Amniotic epithelial cell (primary cell): ENCODE measurements at regions not wholly inside any gene's neighbourhood (a gene's known extent, or its start where the extent isn't known, plus 50 kb on each side); places are given as distances from the start of the nearest gene placed in this dataset.

ENCODE experiments used
- DNase-seq: peaks from one replicate; pipeline ENCODE4 v3.0.0-alpha.2; 2010; ENCODE audit warnings: low read depth

GRCh38 chr1:213651077-213651476, 336.7 kb upstream of the PROX1 start:
- no peak for DNase-seq

GRCh38 chr1:213652109-213652508, 335.7 kb upstream of the PROX1 start:
- no peak for DNase-seq

- no peak for DNase-seq
These were observed 331.7 kb upstream of the PROX1 start for GRCh38 chr1:213656039-213656438.

GRCh38 chr1:213656503-213656902, 331.3 kb upstream of the PROX1 start:
- no peak for DNase-seq

- DNase-seq = no peak
These were observed 330.8 kb upstream of the PROX1 start for GRCh38 chr1:213657013-213657412.

- no peak for DNase-seq
These were observed 329.9 kb upstream of the PROX1 start for GRCh38 chr1:213657879-213658278.

- no peak for DNase-seq
These were observed 329.3 kb upstream of the PROX1 start for GRCh38 chr1:213658457-213658856.

GRCh38 chr1:213659580-213660547, 327.9 kb upstream of the PROX1 start:
- no peak for DNase-seq

GRCh38 chr1:213661302-213661701, 326.5 kb upstream of the PROX1 start:
- DNase-seq = no peak

GRCh38 chr1:213666113-213666512, 321.7 kb upstream of the PROX1 start:
- DNase-seq = no peak

GRCh38 chr1:213666922-213667321, 320.9 kb upstream of the PROX1 start:
- no peak for DNase-seq

- DNase-seq = no peak
These were observed 318.3 kb upstream of the PROX1 start for GRCh38 chr1:213669512-213669911.

GRCh38 chr1:213669964-213670691, 317.6 kb upstream of the PROX1 start:
- no peak for DNase-seq

- DNase-seq = no peak
These were observed 317.1 kb upstream of the PROX1 start for GRCh38 chr1:213670692-213671023.

- DNase-seq = no peak
These were observed 312.7 kb upstream of the PROX1 start for GRCh38 chr1:213675043-213675442.

- no peak for DNase-seq
These were observed 311.0 kb upstream of the PROX1 start for GRCh38 chr1:213676736-213677135.

GRCh38 chr1:213678348-213678747, 309.4 kb upstream of the PROX1 start:
- DNase-seq = no peak

- no peak for DNase-seq
These were observed 309.0 kb upstream of the PROX1 start for GRCh38 chr1:213678753-213679152.

GRCh38 chr1:213679153-213679552, 308.6 kb upstream of the PROX1 start:
- DNase-seq = no peak

GRCh38 chr1:213680677-213681325, 307.0 kb upstream of the PROX1 start:
- DNase-seq = no peak

- no peak for DNase-seq
These were observed 305.9 kb upstream of the PROX1 start for GRCh38 chr1:213681788-213682340.

- DNase-seq = no peak
These were observed 304.2 kb upstream of the PROX1 start for GRCh38 chr1:213683529-213683928.

- no peak for DNase-seq
These were observed 303.3 kb upstream of the PROX1 start for GRCh38 chr1:213684454-213684853.
